Endodermal cell (in vitro differentiated cells): ENCODE measurements at regions not wholly inside any gene's neighbourhood (a gene's known extent, or its start where the extent isn't known, plus 50 kb on each side); places are given as distances from the start of the nearest gene placed in this dataset.
"Not testable (repeated sequence)": the region's sequence is repeated elsewhere in the genome, so short reads cannot be mapped to it uniquely, and the experiment has no call there.

ENCODE experiments used
- DNase-seq: peaks from one replicate; pipeline ENCODE4 v3.0.0-alpha.2; 2017
- H3K27ac ChIP-seq: 2 replicates; pipeline ENCODE4 v1.5.1; 2013; ENCODE audit warnings: mild to moderate bottlenecking, low read depth, low read length, moderate library complexity
- H3K27me3 ChIP-seq: 2 replicates; pipeline ENCODE4 v1.6.1; 2013; ENCODE audit warnings: mild to moderate bottlenecking, low read length, moderate library complexity; ENCODE audit not compliant: insufficient read depth, control insufficient read depth, poor library complexity, severe bottlenecking
- H3K36me3 ChIP-seq: 2 replicates; pipeline ENCODE4 v1.7.0; 2013; ENCODE audit warnings: mild to moderate bottlenecking, low read length, moderate library complexity; ENCODE audit not compliant: control insufficient read depth, insufficient read depth
- H3K4me1 ChIP-seq: one replicate; pipeline ENCODE4 v1.7.0; 2013; ENCODE audit warnings: low read length; ENCODE audit not compliant: control insufficient read depth, insufficient read depth
- H3K4me3 ChIP-seq: 2 replicates; pipeline ENCODE4 v1.5.1; 2013; ENCODE audit warnings: mild to moderate bottlenecking, low read length, moderate library complexity
- H3K9ac ChIP-seq: 2 replicates; pipeline ENCODE4 v1.6.1; 2013; ENCODE audit warnings: mild to moderate bottlenecking, low read length, moderate library complexity; ENCODE audit not compliant: poor library complexity, severe bottlenecking; ENCODE audit errors: extremely low read depth
- H3K9me3 ChIP-seq: 2 replicates; pipeline ENCODE4 v1.6.1; 2013; ENCODE audit warnings: mild to moderate bottlenecking, low read length, moderate library complexity; ENCODE audit not compliant: control insufficient read depth
- H3K27ac Mint-ChIP-seq: 2 replicates; pipeline ENCODE4 v1.8.0; 2020; ENCODE audit warnings: mixed read lengths
- H3K27me3 Mint-ChIP-seq: 2 replicates; pipeline ENCODE4 v1.8.0; 2021; ENCODE audit warnings: mild to moderate bottlenecking, mixed read lengths; ENCODE audit not compliant: insufficient read depth
- H3K36me3 Mint-ChIP-seq: 2 replicates; pipeline ENCODE4 v1.8.0; 2020; ENCODE audit warnings: low read depth, mixed read lengths
- H3K4me1 Mint-ChIP-seq: 2 replicates; pipeline ENCODE4 v1.8.0; 2020; ENCODE audit warnings: mixed read lengths
- H3K4me3 Mint-ChIP-seq: 2 replicates; pipeline ENCODE4 v1.8.0; 2020; ENCODE audit warnings: mild to moderate bottlenecking, moderate library complexity, mixed read lengths
- H3K9me3 Mint-ChIP-seq: 2 replicates; pipeline ENCODE4 v1.8.0; 2020; ENCODE audit warnings: mild to moderate bottlenecking, mixed read lengths
- CTCF ChIP-seq: fragments of 200-600 bp; sonication (generic); conservative IDR thresholded peaks from 2 replicates; pipeline ENCODE4 v1.5.0; 2021; ENCODE audit warnings: antibody characterized with exemption, mild to moderate bottlenecking
- WGBS, 2 experiments: methylation state at CpG; one replicate each; pipeline versions ENCODE4 v1.1.5 to v1.1.7; 2013; ENCODE audit warnings: missing lambda C conversion rate in 2 of 2, mixed read lengths in 1 of 2; ENCODE audit not compliant: insufficient coverage in 1 of 2, insufficient read length in 1 of 2; 5-methylcytosine and 5-hydroxymethylcytosine counted together

DNA sequence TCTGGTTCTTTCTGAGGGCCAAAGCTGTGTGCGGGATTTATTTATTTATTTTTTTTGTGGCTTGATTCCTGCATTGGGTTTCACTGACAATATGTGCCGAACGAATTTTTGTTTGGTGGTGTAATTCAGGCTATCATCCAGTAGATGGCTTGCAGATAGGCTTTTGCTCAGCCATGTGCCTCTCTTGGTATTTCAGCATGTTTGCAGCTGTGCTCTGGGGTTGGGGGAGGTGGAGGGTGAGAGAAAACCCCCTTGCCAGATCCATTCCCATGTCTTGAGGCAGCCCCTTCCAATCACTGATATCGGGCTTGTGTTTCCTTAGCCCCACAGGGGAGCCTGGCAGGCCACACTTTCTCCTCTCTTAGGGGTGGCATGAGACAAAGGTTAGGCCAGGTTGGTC is 302.4 kb downstream of the PTGER3 start:
- Histone ChIP-seq H3K4me1 (no peaks in the 10 kb centered on the region), H3K27me3 (no peaks in the 10 kb centered on the region), H3K9ac (no peak overlapping the region), H3K27ac (no peak overlapping the region), H3K4me3 (no peak overlapping the region), H3K36me3 (no peaks in the 10 kb centered on the region), H3K9me3 (peaks cover 28% of the 10 kb centered on the region)
- DNase-seq: peak; percentile 66
- Mint-ChIP-seq H3K9me3 (peaks cover 32% of the 10 kb centered on the region), H3K27ac (no peak overlapping the region), H3K36me3 (no peaks in the 10 kb centered on the region), H3K4me3 (no peak overlapping the region), H3K27me3 (peaks cover 11% of the 10 kb centered on the region), H3K4me1 (peaks cover 2% of the 10 kb centered on the region)
- 79% methylated on average over 4 of the region's 4 CpGs; no CpG with 5 or more reads in 1 of the 2 experiments for WGBS, 2 experiments
- peak; percentile 73 for TF ChIP-seq CTCF

GRCh38 chr1:70746062-70746461 is 301.6 kb downstream of the PTGER3 start:
- Mint-ChIP-seq H3K27me3 (peaks cover 11% of the 10 kb centered on the region), H3K9me3 (peaks cover 27% of the 10 kb centered on the region)
- not testable (repeated sequence) for H3K36me3 Mint-ChIP-seq, H3K4me1 ChIP-seq, H3K27ac ChIP-seq, H3K4me3 ChIP-seq, H3K36me3 ChIP-seq, H3K9ac ChIP-seq, H3K4me3 Mint-ChIP-seq, DNase-seq, H3K27me3 ChIP-seq, H3K27ac Mint-ChIP-seq, H3K4me1 Mint-ChIP-seq
- peaks cover 28% of the 10 kb centered on the region for H3K9me3 ChIP-seq
- WGBS, 2 experiments: 100% methylated on average over 1 of the region's 1 CpG; no CpG with 5 or more reads in 1 of the 2 experiments

DNA sequence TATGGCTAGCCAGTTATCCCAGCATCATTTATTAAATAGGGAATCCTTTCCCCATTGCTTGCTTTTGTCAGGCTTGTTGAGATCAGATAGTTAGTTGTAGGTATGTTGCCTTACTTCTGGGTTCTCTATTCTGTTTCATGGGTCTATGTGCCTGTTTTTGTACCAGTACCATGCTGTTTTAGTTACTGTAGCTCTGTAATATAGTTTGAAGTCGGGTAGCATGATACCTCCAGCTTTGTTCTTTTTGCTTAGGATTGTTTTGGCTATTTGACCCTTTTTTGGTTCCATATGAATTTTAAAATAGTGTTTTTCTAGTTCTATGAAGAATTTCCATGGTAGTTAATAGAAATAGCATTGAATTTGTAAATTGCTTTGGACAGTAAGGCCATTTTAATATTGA is 300.5 kb downstream of the PTGER3 start:
- H3K4me1 ChIP-seq, H3K36me3 ChIP-seq, DNase-seq, H3K27me3 ChIP-seq, H3K4me1 Mint-ChIP-seq, H3K9ac ChIP-seq, H3K36me3 Mint-ChIP-seq, H3K27ac Mint-ChIP-seq, H3K27ac ChIP-seq, H3K4me3 Mint-ChIP-seq, H3K4me3 ChIP-seq: not testable (repeated sequence)
- H3K9me3 Mint-ChIP-seq: peaks cover 21% of the 10 kb centered on the region
- peaks cover 28% of the 10 kb centered on the region for H3K9me3 ChIP-seq
- peaks cover 10% of the 10 kb centered on the region for H3K27me3 Mint-ChIP-seq
- 64 to 86% methylated on average over 1 of the region's 1 CpG for WGBS, 2 experiments

- Mint-ChIP-seq H3K27me3 (peaks cover 25% of the 10 kb centered on the region), H3K4me1 (peaks cover 11% of the 10 kb centered on the region)
- not testable (repeated sequence) for H3K4me3 Mint-ChIP-seq, H3K27ac Mint-ChIP-seq, H3K4me3 ChIP-seq, H3K9ac ChIP-seq, DNase-seq, H3K4me1 ChIP-seq, H3K27ac ChIP-seq, H3K36me3 ChIP-seq, H3K9me3 Mint-ChIP-seq, H3K36me3 Mint-ChIP-seq
- 91 to 100% methylated on average over 1 to 5 of the region's 6 CpGs for WGBS, 2 experiments
- Histone ChIP-seq H3K9me3 (peaks cover 15% of the 10 kb centered on the region), H3K27me3 (peaks cover 23% of the 10 kb centered on the region)
These were observed 295.8 kb downstream of the PTGER3 start for GRCh38 chr1:70751676-70752287.
